PC-9 (cell line): ENCODE measurements at regions not wholly inside any gene's neighbourhood (a gene's known extent, or its start where the extent isn't known, plus 50 kb on each side); places are given as distances from the start of the nearest gene placed in this dataset.

ENCODE experiments used
- EZH2 ChIP-seq: fragments of 200-600 bp; sonication (generic); IDR thresholded peaks from 2 replicates; pipeline ENCODE4 v1.8.0; 2017; ENCODE audit warnings: antibody characterized with exemption, low read depth
- TF ChIP-seq, protein P1 (sequence below): fragments of 200-600 bp; sonication (generic); conservative IDR thresholded peaks from 2 replicates; pipeline ENCODE4 v1.6.1; 2017; ENCODE audit warnings: mixed run types, antibody characterized with exemption, mild to moderate bottlenecking, moderate library complexity

- TF ChIP-seq, protein P1, sequence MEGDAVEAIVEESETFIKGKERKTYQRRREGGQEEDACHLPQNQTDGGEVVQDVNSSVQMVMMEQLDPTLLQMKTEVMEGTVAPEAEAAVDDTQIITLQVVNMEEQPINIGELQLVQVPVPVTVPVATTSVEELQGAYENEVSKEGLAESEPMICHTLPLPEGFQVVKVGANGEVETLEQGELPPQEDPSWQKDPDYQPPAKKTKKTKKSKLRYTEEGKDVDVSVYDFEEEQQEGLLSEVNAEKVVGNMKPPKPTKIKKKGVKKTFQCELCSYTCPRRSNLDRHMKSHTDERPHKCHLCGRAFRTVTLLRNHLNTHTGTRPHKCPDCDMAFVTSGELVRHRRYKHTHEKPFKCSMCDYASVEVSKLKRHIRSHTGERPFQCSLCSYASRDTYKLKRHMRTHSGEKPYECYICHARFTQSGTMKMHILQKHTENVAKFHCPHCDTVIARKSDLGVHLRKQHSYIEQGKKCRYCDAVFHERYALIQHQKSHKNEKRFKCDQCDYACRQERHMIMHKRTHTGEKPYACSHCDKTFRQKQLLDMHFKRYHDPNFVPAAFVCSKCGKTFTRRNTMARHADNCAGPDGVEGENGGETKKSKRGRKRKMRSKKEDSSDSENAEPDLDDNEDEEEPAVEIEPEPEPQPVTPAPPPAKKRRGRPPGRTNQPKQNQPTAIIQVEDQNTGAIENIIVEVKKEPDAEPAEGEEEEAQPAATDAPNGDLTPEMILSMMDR: no peak
- TF ChIP-seq EZH2: no peak
Observed at GRCh38 chr6:86856379-86856778, 80.9 kb upstream of the HTR1E start.
